Astrocyte (in vitro differentiated cells and primary cell): ENCODE measurements at regions not wholly inside any gene's neighbourhood (a gene's known extent, or its start where the extent isn't known, plus 50 kb on each side); places are given as distances from the start of the nearest gene placed in this dataset.

Experiments used
- DNase-seq: peaks from one replicate; pipeline ENCODE4 v3.0.0-alpha.2; 2010; ENCODE audit warnings: low read depth
- FAIRE-seq: peaks from 2 replicates; lab custom pipeline; 2011; peaks lifted over from hg19 to GRCh38; lab: Jason Lieb, UNC
- H2AFZ ChIP-seq: 2 replicates; pipeline ENCODE4 v1.6.0; 2012; ENCODE audit warnings: low read depth, low read length, inconsistent platforms
- H3K27ac ChIP-seq: 2 replicates; pipeline ENCODE4 v1.5.1; 2011; ENCODE audit warnings: low read depth, low read length, inconsistent platforms
- H3K27me3 ChIP-seq: 2 replicates; pipeline ENCODE4 v1.6.0; 2011; ENCODE audit warnings: low read length, inconsistent platforms; ENCODE audit not compliant: insufficient read depth
- H3K36me3 ChIP-seq: 2 replicates; pipeline ENCODE4 v1.5.1; 2011; ENCODE audit warnings: low read length, inconsistent platforms; ENCODE audit not compliant: insufficient read depth
- H3K4me1 ChIP-seq: 2 replicates; pipeline ENCODE4 v1.5.1; 2011; ENCODE audit warnings: low read length, inconsistent platforms; ENCODE audit not compliant: insufficient read depth
- H3K4me2 ChIP-seq: 2 replicates; pipeline ENCODE4 v1.6.0; 2012; ENCODE audit warnings: low read length, inconsistent platforms
- H3K4me3 ChIP-seq: 2 replicates; pipeline ENCODE4 v1.5.1; 2011; ENCODE audit warnings: low read depth, mild to moderate bottlenecking, low read length, inconsistent platforms; ENCODE audit not compliant: insufficient read depth
- H3K79me2 ChIP-seq: 2 replicates; pipeline ENCODE4 v1.6.0; 2012; ENCODE audit warnings: mild to moderate bottlenecking, low read length, inconsistent platforms; ENCODE audit not compliant: insufficient read depth
- H3K9ac ChIP-seq: 2 replicates; pipeline ENCODE4 v1.6.0; 2012; ENCODE audit warnings: mild to moderate bottlenecking, low read length, inconsistent platforms
- H3K9me3 ChIP-seq: 2 replicates; pipeline ENCODE4 v1.5.1; 2012; ENCODE audit warnings: low read depth, mild to moderate bottlenecking, low read length, inconsistent platforms; ENCODE audit not compliant: insufficient read depth
- H4K20me1 ChIP-seq: 2 replicates; pipeline ENCODE4 v1.6.0; 2012; ENCODE audit warnings: low read length, inconsistent platforms; ENCODE audit not compliant: insufficient read depth
- H3K27ac Mint-ChIP-seq: one replicate; pipeline ENCODE4 v1.8.0; 2021; ENCODE audit warnings: mild to moderate bottlenecking, mixed read lengths; ENCODE audit not compliant: unreplicated experiment
- H3K27me3 Mint-ChIP-seq: one replicate; pipeline ENCODE4 v1.8.0; 2021; ENCODE audit warnings: low read depth, mixed read lengths; ENCODE audit not compliant: unreplicated experiment
- H3K36me3 Mint-ChIP-seq: one replicate; pipeline ENCODE4 v1.8.0; 2021; ENCODE audit warnings: low read depth, mixed read lengths; ENCODE audit not compliant: unreplicated experiment
- H3K4me1 Mint-ChIP-seq: one replicate; pipeline ENCODE4 v1.8.0; 2021; ENCODE audit warnings: low read depth, mixed read lengths; ENCODE audit not compliant: unreplicated experiment
- H3K4me3 Mint-ChIP-seq: one replicate; pipeline ENCODE4 v1.8.0; 2021; ENCODE audit warnings: mild to moderate bottlenecking, moderate library complexity, mixed read lengths; ENCODE audit not compliant: unreplicated experiment
- H3K9me3 Mint-ChIP-seq: one replicate; pipeline ENCODE4 v1.8.0; 2021; ENCODE audit warnings: mild to moderate bottlenecking, mixed read lengths; ENCODE audit not compliant: unreplicated experiment
- EZH2 ChIP-seq: IDR thresholded peaks from 2 replicates; pipeline ENCODE4 v1.6.1; 2012; ENCODE audit warnings: mild to moderate bottlenecking, low read length, inconsistent platforms; ENCODE audit not compliant: insufficient read depth
- TF ChIP-seq, protein P1 (sequence below): IDR thresholded peaks from 2 replicates; pipeline ENCODE4 v1.5.1; 2011; ENCODE audit warnings: low read depth, mild to moderate bottlenecking, inconsistent platforms, low read length, moderate library complexity; ENCODE audit not compliant: insufficient read depth

DNA sequence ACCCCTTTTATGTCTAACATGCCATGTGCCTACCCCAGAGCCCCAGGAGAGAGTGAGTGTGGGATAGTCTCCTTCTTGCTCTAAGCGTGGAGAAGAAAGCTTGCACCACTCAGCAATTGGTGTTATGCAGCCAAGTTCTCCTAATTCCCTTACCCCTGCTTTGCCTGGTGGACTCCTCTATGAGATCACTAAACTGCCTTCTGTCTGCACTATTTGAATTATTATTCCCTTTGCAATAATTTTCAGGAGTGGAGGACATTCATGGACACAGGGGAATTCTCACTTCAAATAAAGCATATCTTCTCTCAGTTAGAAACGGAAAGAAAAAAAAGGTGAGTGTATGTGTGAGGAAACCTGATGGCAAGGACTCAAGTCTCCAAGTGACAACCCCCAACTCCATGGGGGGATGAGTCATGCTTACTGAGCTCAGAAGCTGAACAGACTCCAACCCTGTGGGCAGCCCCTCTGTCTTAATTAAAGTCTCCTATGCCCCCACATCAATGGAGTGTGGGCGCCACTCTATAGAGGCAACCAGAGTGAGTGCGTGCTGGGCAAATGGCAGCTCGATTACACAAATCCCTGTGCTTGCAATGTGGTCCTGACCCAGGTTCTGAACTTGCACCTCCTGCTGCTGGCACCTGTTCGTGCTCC is 381.9 kb downstream of the RAB28 start:
- Histone ChIP-seq H3K4me1 (no peaks in the 10 kb centered on the region), H3K27ac (no peak overlapping the region), H3K9ac (no peak overlapping the region), H3K4me2 (no peak overlapping the region), H3K4me3 (no peak overlapping the region), H3K9me3 (no peaks in the 10 kb centered on the region), H4K20me1 (no peaks in the 10 kb centered on the region), H2AFZ (no peak overlapping the region), H3K36me3 (no peaks in the 10 kb centered on the region), H3K79me2 (no peaks in the 10 kb centered on the region), H3K27me3 (no peaks in the 10 kb centered on the region)
- Mint-ChIP-seq H3K4me1 (peaks cover 2% of the 10 kb centered on the region), H3K36me3 (no peaks in the 10 kb centered on the region), H3K27ac (no peak overlapping the region), H3K9me3 (no peaks in the 10 kb centered on the region), H3K4me3 (no peak overlapping the region), H3K27me3 (no peaks in the 10 kb centered on the region)
- TF ChIP-seq, protein P1, sequence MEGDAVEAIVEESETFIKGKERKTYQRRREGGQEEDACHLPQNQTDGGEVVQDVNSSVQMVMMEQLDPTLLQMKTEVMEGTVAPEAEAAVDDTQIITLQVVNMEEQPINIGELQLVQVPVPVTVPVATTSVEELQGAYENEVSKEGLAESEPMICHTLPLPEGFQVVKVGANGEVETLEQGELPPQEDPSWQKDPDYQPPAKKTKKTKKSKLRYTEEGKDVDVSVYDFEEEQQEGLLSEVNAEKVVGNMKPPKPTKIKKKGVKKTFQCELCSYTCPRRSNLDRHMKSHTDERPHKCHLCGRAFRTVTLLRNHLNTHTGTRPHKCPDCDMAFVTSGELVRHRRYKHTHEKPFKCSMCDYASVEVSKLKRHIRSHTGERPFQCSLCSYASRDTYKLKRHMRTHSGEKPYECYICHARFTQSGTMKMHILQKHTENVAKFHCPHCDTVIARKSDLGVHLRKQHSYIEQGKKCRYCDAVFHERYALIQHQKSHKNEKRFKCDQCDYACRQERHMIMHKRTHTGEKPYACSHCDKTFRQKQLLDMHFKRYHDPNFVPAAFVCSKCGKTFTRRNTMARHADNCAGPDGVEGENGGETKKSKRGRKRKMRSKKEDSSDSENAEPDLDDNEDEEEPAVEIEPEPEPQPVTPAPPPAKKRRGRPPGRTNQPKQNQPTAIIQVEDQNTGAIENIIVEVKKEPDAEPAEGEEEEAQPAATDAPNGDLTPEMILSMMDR: no peak
- no peak for TF ChIP-seq EZH2
- DNase-seq (peak; percentile 18), FAIRE-seq (no peak)

DNA sequence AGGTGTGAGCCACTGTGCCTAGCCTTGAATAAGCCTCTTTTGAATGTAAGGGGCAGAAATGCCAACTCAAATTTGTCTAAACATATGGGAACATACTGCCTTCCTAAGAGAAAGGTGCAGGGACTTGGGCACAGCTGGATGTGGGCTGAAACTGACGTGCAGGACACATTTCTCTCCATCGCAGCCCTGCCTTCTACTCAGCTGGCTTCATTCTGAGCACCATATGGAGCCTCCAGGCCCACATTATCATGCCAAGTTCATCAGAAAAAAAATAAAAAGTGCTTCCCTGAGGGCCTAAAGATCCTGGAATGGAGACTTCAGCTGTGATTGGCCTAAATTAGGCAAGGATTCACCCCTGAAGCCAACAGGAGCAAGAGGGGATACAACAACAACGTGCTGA is 386.2 kb downstream of the RAB28 start:
- no peak overlapping the region for H3K4me3 Mint-ChIP-seq
- H3K36me3 Mint-ChIP-seq: no peaks in the 10 kb centered on the region
- peaks cover 2% of the 10 kb centered on the region for H3K4me1 Mint-ChIP-seq
- H3K27me3 Mint-ChIP-seq: no peaks in the 10 kb centered on the region
- H3K27ac Mint-ChIP-seq: no peak overlapping the region
- H4K20me1 ChIP-seq: no peaks in the 10 kb centered on the region
- H3K9me3 ChIP-seq: no peaks in the 10 kb centered on the region
- no peak for DNase-seq
- no peak overlapping the region for H3K9ac ChIP-seq
- H3K4me1 ChIP-seq: no peaks in the 10 kb centered on the region
- no peaks in the 10 kb centered on the region for H3K27me3 ChIP-seq
- H3K4me2 ChIP-seq: no peak overlapping the region
- H2AFZ ChIP-seq: no peak overlapping the region
- no peak for FAIRE-seq
- H3K9me3 Mint-ChIP-seq: no peaks in the 10 kb centered on the region
- H3K27ac ChIP-seq: no peak overlapping the region
- no peaks in the 10 kb centered on the region for H3K36me3 ChIP-seq
- H3K79me2 ChIP-seq: no peaks in the 10 kb centered on the region
- TF ChIP-seq EZH2: no peak
- TF ChIP-seq, protein P1: no peak
- no peak overlapping the region for H3K4me3 ChIP-seq

DNA sequence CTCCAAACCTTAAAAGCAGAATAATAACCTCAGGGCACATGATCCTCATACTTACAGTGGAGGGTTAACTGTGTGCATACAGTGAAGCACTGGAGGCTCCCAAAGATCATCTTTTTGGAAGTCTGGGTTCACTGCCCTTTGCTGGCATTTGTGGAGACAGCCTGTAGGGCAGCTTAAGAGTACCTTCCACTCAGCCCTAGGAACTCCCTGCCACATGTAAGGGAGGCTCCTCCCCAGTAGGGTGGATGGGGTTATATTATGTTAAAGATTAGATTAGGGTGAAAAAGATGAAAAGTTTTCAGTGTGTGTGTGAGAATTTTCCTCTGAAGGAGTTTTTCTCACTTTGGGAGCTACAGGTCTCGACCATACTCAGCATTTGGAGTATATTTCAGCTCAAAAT is 388.4 kb downstream of the RAB28 start:
- Mint-ChIP-seq H3K4me1 (no peaks in the 10 kb centered on the region), H3K27ac (no peak overlapping the region), H3K27me3 (no peaks in the 10 kb centered on the region), H3K36me3 (no peaks in the 10 kb centered on the region), H3K4me3 (no peak overlapping the region), H3K9me3 (no peaks in the 10 kb centered on the region)
- no peak overlapping the region for H3K9ac ChIP-seq
- no peak overlapping the region for H3K4me3 ChIP-seq
- FAIRE-seq (no peak), DNase-seq (no peak)
- no peak overlapping the region for H2AFZ ChIP-seq
- no peak overlapping the region for H3K27ac ChIP-seq
- no peaks in the 10 kb centered on the region for H4K20me1 ChIP-seq
- H3K4me2 ChIP-seq: no peak overlapping the region
- TF ChIP-seq EZH2: no peak
- TF ChIP-seq, protein P1: no peak
- no peaks in the 10 kb centered on the region for H3K9me3 ChIP-seq
- no peaks in the 10 kb centered on the region for H3K4me1 ChIP-seq
- H3K79me2 ChIP-seq: no peaks in the 10 kb centered on the region
- no peaks in the 10 kb centered on the region for H3K27me3 ChIP-seq
- H3K36me3 ChIP-seq: no peaks in the 10 kb centered on the region
